Glutamatergic neuron (in vitro differentiated cells): ENCODE measurements at regions not wholly inside any gene's neighbourhood (a gene's known extent, or its start where the extent isn't known, plus 50 kb on each side); places are given as distances from the start of the nearest gene placed in this dataset.

ENCODE experiments used
- DNase-seq: peaks from one replicate; pipeline ENCODE4 v3.0.0; 2022
- H3K27ac Mint-ChIP-seq: one replicate; pipeline ENCODE4 v1.8.0; 2020; ENCODE audit warnings: mild to moderate bottlenecking, mixed read lengths, inconsistent platforms; ENCODE audit not compliant: unreplicated experiment
- H3K27me3 Mint-ChIP-seq: one replicate; pipeline ENCODE4 v1.8.0; 2020; ENCODE audit warnings: mild to moderate bottlenecking, moderate library complexity, mixed read lengths, inconsistent platforms; ENCODE audit not compliant: unreplicated experiment
- H3K36me3 Mint-ChIP-seq: one replicate; pipeline ENCODE4 v1.8.0; 2020; ENCODE audit warnings: mild to moderate bottlenecking, mixed read lengths, inconsistent platforms; ENCODE audit not compliant: unreplicated experiment
- H3K4me1 Mint-ChIP-seq: one replicate; pipeline ENCODE4 v1.8.0; 2020; ENCODE audit warnings: mild to moderate bottlenecking, low read depth, mixed read lengths, inconsistent platforms; ENCODE audit not compliant: unreplicated experiment
- H3K4me3 Mint-ChIP-seq: one replicate; pipeline ENCODE4 v1.8.0; 2020; ENCODE audit warnings: mild to moderate bottlenecking, mixed read lengths, inconsistent platforms; ENCODE audit not compliant: unreplicated experiment
- H3K9me3 Mint-ChIP-seq: one replicate; pipeline ENCODE4 v1.8.0; 2020; ENCODE audit warnings: mild to moderate bottlenecking, moderate library complexity, mixed read lengths, inconsistent platforms; ENCODE audit not compliant: unreplicated experiment
- CTCF ChIP-seq: fragments of 200-600 bp; sonication (generic); IDR thresholded peaks from one replicate; pipeline ENCODE4 v1.5.0; 2021; ENCODE audit not compliant: partially characterized antibody, unreplicated experiment

GRCh38 chr1:229186373-229187056, 84.4 kb upstream of the RAB4A start:
- H3K27ac Mint-ChIP-seq = no peak overlapping the region
- no peaks in the 10 kb centered on the region for H3K4me1 Mint-ChIP-seq
- H3K4me3 Mint-ChIP-seq = no peak overlapping the region
- DNase-seq = no peak
- peaks cover 3% of the 10 kb centered on the region for H3K27me3 Mint-ChIP-seq
- TF ChIP-seq CTCF = no peak
- peaks cover 2% of the 10 kb centered on the region for H3K9me3 Mint-ChIP-seq
- no peaks in the 10 kb centered on the region for H3K36me3 Mint-ChIP-seq

- Mint-ChIP-seq H3K4me1 (no peaks in the 10 kb centered on the region), H3K9me3 (peaks cover 2% of the 10 kb centered on the region), H3K4me3 (no peak overlapping the region), H3K27ac (no peak overlapping the region), H3K36me3 (no peaks in the 10 kb centered on the region), H3K27me3 (peaks cover 3% of the 10 kb centered on the region)
- DNase-seq = no peak
- no peak for TF ChIP-seq CTCF
These were observed 80.8 kb upstream of the RAB4A start for GRCh38 chr1:229190057-229190575.

GRCh38 chr1:229191066-229191674, 79.7 kb upstream of the RAB4A start:
- no peaks in the 10 kb centered on the region for H3K36me3 Mint-ChIP-seq
- no peak for TF ChIP-seq CTCF
- no peaks in the 10 kb centered on the region for H3K4me1 Mint-ChIP-seq
- no peak overlapping the region for H3K4me3 Mint-ChIP-seq
- H3K9me3 Mint-ChIP-seq = peaks cover 2% of the 10 kb centered on the region
- peaks cover 3% of the 10 kb centered on the region for H3K27me3 Mint-ChIP-seq
- H3K27ac Mint-ChIP-seq = no peak overlapping the region
- DNase-seq = no peak

- TF ChIP-seq CTCF = no peak
- H3K4me3 Mint-ChIP-seq = no peak overlapping the region
- no peak for DNase-seq
- H3K4me1 Mint-ChIP-seq = no peaks in the 10 kb centered on the region
- H3K9me3 Mint-ChIP-seq = peaks cover 2% of the 10 kb centered on the region
- H3K36me3 Mint-ChIP-seq = no peaks in the 10 kb centered on the region
- H3K27me3 Mint-ChIP-seq = peaks cover 3% of the 10 kb centered on the region
- H3K27ac Mint-ChIP-seq = no peak overlapping the region
These were observed 78.9 kb upstream of the RAB4A start for GRCh38 chr1:229192031-229192430.

DNA sequence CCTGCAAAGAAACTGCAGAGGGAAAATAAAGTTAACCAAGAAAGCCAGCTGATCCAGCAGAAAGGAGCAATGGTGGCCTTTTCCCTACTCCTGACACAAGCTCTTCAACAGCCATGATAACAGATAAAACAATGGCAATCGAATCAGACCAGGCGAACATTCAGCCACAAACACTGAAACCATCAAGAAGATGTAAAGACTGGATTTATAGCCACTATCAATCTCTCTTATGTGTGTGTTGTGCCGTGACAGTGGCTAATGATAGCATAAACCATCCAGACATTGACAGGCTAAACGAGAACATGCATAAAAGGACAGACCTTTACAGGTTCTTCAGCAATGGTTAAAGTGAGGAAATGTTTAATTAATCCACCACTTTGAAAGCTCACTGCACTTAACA, 78.1 kb upstream of the RAB4A start:
- no peak for TF ChIP-seq CTCF
- no peak for DNase-seq

More for the DNA sequence above, 78.1 kb upstream of the RAB4A start:
- Mint-ChIP-seq H3K36me3 (no peaks in the 10 kb centered on the region), H3K27me3 (peaks cover 3% of the 10 kb centered on the region), H3K27ac (no peak overlapping the region), H3K9me3 (no peaks in the 10 kb centered on the region), H3K4me3 (no peak overlapping the region), H3K4me1 (no peaks in the 10 kb centered on the region)
